ENCODE measurements at regions not wholly inside any gene's neighbourhood (a gene's known extent, or its start where the extent isn't known, plus 50 kb on each side); places are given as distances from the start of the nearest gene placed in this dataset.

DNA sequence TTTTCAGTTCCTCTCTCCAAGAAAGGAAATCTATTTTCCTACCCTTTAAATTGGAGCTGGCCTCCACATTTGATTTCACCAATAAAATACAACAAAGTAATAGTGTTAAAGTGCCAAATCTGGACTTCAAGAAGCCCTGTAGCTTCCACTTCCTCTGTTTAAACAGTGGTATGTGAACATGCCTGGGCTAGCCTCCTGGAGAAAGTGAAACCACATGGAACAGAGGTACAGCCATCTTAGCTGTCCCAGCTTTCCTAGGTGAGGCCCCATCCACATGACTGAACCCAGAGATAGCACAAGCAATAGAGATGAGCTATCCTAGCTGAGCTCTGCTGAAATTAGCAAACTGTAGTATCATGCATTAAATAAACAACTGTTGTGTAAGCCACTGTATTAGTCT is 131.8 kb upstream of the VCX start:
- no peaks in the 10 kb centered on the region for H3K36me3 ChIP-seq (ENCODE audit: insufficient read depth, low read length)
- H3K27ac ChIP-seq (ENCODE audit: low read depth, low read length), result no peak overlapping the region

GRCh38 chrX:7709845-7710244 is 133.1 kb upstream of the VCX start:
- WGBS, result 90% methylated on average over 4 of the region's 4 CpGs
- Histone ChIP-seq H3K27ac (ENCODE audit: low read depth, low read length) (no peak overlapping the region), H3K9ac (ENCODE audit: low read depth, low read length) (no peak overlapping the region), H3K9me3 (ENCODE audit: insufficient read depth, low read depth, low read length) (no peaks in the 10 kb centered on the region), H3K27me3 (ENCODE audit: insufficient read depth, low read length) (no peaks in the 10 kb centered on the region), H3K36me3 (ENCODE audit: insufficient read depth, low read length) (no peaks in the 10 kb centered on the region), H3K4me1 (ENCODE audit: insufficient read depth, low read length) (peaks cover 12% of the 10 kb centered on the region; the same call in 1 of the 2 replicates), H3K4me3 (ENCODE audit: low read length) (no peak overlapping the region)

More for the DNA sequence above, 131.8 kb upstream of the VCX start:
- H3K4me1 ChIP-seq (ENCODE audit: insufficient read depth, low read length), result peaks cover 24% of the 10 kb centered on the region
- H3K9ac ChIP-seq (ENCODE audit: low read depth, low read length), result no peak overlapping the region
- no peaks in the 10 kb centered on the region for H3K9me3 ChIP-seq (ENCODE audit: insufficient read depth, low read depth, low read length)
- H3K27me3 ChIP-seq (ENCODE audit: insufficient read depth, low read length), result no peaks in the 10 kb centered on the region
- no peak overlapping the region for H3K4me3 ChIP-seq (ENCODE audit: low read length)

GRCh38 chrX:7706032-7706431 is 136.9 kb upstream of the VCX start:
- Histone ChIP-seq H3K27ac (ENCODE audit: low read depth, low read length) (no peak overlapping the region), H3K9ac (ENCODE audit: low read depth, low read length) (no peak overlapping the region), H3K36me3 (ENCODE audit: insufficient read depth, low read length) (no peaks in the 10 kb centered on the region), H3K4me3 (ENCODE audit: low read length) (no peak overlapping the region), H3K9me3 (ENCODE audit: insufficient read depth, low read depth, low read length) (no peaks in the 10 kb centered on the region), H3K27me3 (ENCODE audit: insufficient read depth, low read length) (no peaks in the 10 kb centered on the region), H3K4me1 (ENCODE audit: insufficient read depth, low read length) (no peaks in the 10 kb centered on the region)

DNA sequence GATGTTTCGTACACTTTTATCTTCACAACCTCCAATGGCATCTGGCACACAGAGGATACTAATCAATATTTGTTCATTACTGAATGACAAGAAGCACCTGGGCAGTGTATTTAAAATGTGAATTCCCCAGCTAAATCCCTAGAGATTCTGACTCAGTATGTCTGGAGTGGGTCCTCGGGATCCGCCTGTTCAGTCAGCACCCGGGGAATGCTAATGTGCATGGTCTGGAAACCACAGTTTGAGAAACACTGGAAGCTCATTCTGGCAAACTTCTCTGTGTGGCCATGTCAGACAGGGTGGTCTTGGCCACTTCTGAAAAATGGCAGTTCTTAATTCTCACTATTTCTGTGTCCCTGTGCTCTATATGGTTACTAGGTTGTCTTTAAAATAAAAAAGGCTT is 138.8 kb upstream of the VCX start:
- no peaks in the 10 kb centered on the region for H3K9me3 ChIP-seq (ENCODE audit: insufficient read depth, low read depth, low read length)
- H3K4me3 ChIP-seq (ENCODE audit: low read length), result no peak overlapping the region
- H3K27ac ChIP-seq (ENCODE audit: low read depth, low read length), result no peak overlapping the region
- H3K27me3 ChIP-seq (ENCODE audit: insufficient read depth, low read length), result no peaks in the 10 kb centered on the region
- no peaks in the 10 kb centered on the region for H3K4me1 ChIP-seq (ENCODE audit: insufficient read depth, low read length)
- no peaks in the 10 kb centered on the region for H3K36me3 ChIP-seq (ENCODE audit: insufficient read depth, low read length)
- H3K9ac ChIP-seq (ENCODE audit: low read depth, low read length), result no peak overlapping the region
- WGBS, result 92% methylated on average over 4 of the region's 4 CpGs

- H3K9ac ChIP-seq (ENCODE audit: low read depth, low read length), result no peak overlapping the region
- H3K27ac ChIP-seq (ENCODE audit: low read depth, low read length), result no peak overlapping the region
- H3K4me3 ChIP-seq (ENCODE audit: low read length), result no peak overlapping the region
- no peaks in the 10 kb centered on the region for H3K4me1 ChIP-seq (ENCODE audit: insufficient read depth, low read length)
- no peaks in the 10 kb centered on the region for H3K36me3 ChIP-seq (ENCODE audit: insufficient read depth, low read length)
- WGBS, result no CpG with 5 or more reads among the region's 2 CpGs
- H3K27me3 ChIP-seq (ENCODE audit: insufficient read depth, low read length), result no peaks in the 10 kb centered on the region
- no peaks in the 10 kb centered on the region for H3K9me3 ChIP-seq (ENCODE audit: insufficient read depth, low read depth, low read length)
These were observed 144.7 kb upstream of the VCX start for GRCh38 chrX:7698248-7698647.

DNA sequence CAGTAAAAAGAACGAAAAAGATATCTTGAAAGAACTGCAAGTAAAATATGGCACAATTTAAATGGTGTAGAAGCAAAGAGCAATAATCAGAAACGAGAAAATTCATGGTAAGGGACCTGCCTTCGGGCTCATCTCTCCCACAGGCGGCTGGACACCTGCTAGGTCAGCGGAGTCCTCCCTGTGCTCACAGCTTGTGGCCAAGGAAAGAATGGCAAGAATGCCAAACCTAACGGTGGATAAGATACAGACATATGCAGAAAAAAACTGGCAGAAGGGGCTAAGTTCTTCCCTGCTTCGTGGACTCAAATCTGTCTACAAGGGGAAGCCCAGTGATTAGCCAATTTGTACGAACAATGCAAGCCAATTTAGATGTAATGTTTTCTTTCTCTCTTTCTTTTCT is 152.1 kb upstream of the VCX start:
- Histone ChIP-seq H3K4me1 (ENCODE audit: insufficient read depth, low read length) (0 out of 2 replicates have a peak, but pooled peaks cover 4% of the 10 kb centered on the region), H3K27me3 (ENCODE audit: insufficient read depth, low read length) (no peaks in the 10 kb centered on the region), H3K9ac (ENCODE audit: low read depth, low read length) (no peak overlapping the region), H3K4me3 (ENCODE audit: low read length) (no peak overlapping the region), H3K27ac (ENCODE audit: low read depth, low read length) (no peak overlapping the region), H3K36me3 (ENCODE audit: insufficient read depth, low read length) (no peaks in the 10 kb centered on the region), H3K9me3 (ENCODE audit: insufficient read depth, low read depth, low read length) (no peaks in the 10 kb centered on the region)
- 33% methylated on average over 8 of the region's 8 CpGs for WGBS

DNA sequence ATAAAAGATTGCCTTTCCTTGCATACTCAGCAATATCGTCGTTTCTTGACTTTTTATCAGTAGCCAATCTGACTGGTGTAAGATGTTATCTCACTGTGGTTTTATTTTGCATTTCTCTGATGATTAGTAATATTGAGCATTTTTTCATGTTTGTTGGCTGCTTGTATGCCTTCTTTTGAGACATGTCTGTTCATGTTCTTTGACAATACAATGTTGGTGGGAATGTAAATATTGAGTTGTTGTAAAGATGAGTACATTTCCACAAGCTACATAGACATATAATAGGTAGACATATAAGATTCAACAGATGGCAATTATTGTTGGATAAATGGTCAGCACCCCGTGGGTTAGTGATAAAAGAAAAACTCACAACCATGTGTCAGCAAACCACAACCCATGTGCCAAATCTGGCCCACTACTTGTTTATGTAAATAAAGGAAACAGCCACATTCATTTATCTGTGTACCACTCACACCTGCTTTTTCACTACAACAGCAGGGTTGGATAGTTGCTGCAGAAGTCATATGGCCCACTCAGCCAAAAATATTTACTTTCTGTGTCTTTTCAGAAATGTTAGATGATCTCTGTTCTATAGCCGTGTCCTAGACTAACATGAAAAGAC is 153.1 kb upstream of the VCX start:
- no peaks in the 10 kb centered on the region for H3K9me3 ChIP-seq (ENCODE audit: insufficient read depth, low read depth, low read length)
- no peaks in the 10 kb centered on the region for H3K27me3 ChIP-seq (ENCODE audit: insufficient read depth, low read length)
- no peaks in the 10 kb centered on the region for H3K36me3 ChIP-seq (ENCODE audit: insufficient read depth, low read length)
- WGBS, result 98% methylated on average over 3 of the region's 4 CpGs
- H3K4me3 ChIP-seq (ENCODE audit: low read length), result no peak overlapping the region
- no peak overlapping the region for H3K9ac ChIP-seq (ENCODE audit: low read depth, low read length)
- H3K27ac ChIP-seq (ENCODE audit: low read depth, low read length), result no peak overlapping the region
- 0 out of 2 replicates have a peak, but pooled peaks cover 4% of the 10 kb centered on the region for H3K4me1 ChIP-seq (ENCODE audit: insufficient read depth, low read length)

DNA sequence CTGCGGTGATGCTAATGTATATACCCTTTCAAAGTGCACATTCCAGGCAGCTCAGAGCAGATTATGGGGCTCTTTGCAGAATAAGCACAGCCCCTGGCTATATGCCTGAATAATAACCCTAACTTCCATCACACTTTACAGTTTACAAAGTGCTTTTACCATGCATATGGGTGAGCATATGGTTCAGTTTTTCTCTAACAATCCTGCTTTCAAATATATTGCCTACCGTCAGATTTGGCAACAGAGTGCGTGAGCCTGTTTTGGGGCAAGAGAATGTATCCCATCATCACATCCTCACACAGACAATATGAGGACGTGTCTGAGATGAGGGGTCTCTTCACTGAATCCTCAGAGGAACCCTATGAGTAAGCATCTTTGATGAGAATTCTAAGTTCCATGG is 162.8 kb upstream of the VCX start:
- WGBS, result 98% methylated on average over 3 of the region's 4 CpGs
- Histone ChIP-seq H3K27me3 (ENCODE audit: insufficient read depth, low read length) (no peaks in the 10 kb centered on the region), H3K9me3 (ENCODE audit: insufficient read depth, low read depth, low read length) (no peaks in the 10 kb centered on the region), H3K36me3 (ENCODE audit: insufficient read depth, low read length) (no peaks in the 10 kb centered on the region), H3K4me1 (ENCODE audit: insufficient read depth, low read length) (no peaks in the 10 kb centered on the region), H3K27ac (ENCODE audit: low read depth, low read length) (no peak overlapping the region), H3K9ac (ENCODE audit: low read depth, low read length) (no peak overlapping the region), H3K4me3 (ENCODE audit: low read length) (no peak overlapping the region)

GRCh38 chrX:7654316-7654715 is 188.7 kb upstream of the VCX start:
- Histone ChIP-seq H3K4me3 (ENCODE audit: low read length) (no peak overlapping the region), H3K27ac (ENCODE audit: low read depth, low read length) (no peak overlapping the region), H3K9me3 (ENCODE audit: insufficient read depth, low read depth, low read length) (no peaks in the 10 kb centered on the region), H3K27me3 (ENCODE audit: insufficient read depth, low read length) (no peaks in the 10 kb centered on the region), H3K9ac (ENCODE audit: low read depth, low read length) (no peak overlapping the region), H3K36me3 (ENCODE audit: insufficient read depth, low read length) (no peaks in the 10 kb centered on the region), H3K4me1 (ENCODE audit: insufficient read depth, low read length) (no peaks in the 10 kb centered on the region)
- WGBS, result 97% methylated on average over 5 of the region's 5 CpGs

GRCh38 chrX:7647831-7648230 is 195.1 kb upstream of the VCX start:
- no peak overlapping the region for H3K9ac ChIP-seq (ENCODE audit: low read depth, low read length)

GRCh38 chrX:7641141-7641540 is 201.8 kb upstream of the VCX start:
- no peak overlapping the region for H3K9ac ChIP-seq (ENCODE audit: low read depth, low read length)
- H3K9me3 ChIP-seq (ENCODE audit: insufficient read depth, low read depth, low read length), result no peaks in the 10 kb centered on the region
- peaks cover 11% of the 10 kb centered on the region; the same call in 1 of the 2 replicates for H3K4me1 ChIP-seq (ENCODE audit: insufficient read depth, low read length)
- H3K27me3 ChIP-seq (ENCODE audit: insufficient read depth, low read length), result no peaks in the 10 kb centered on the region
- no peak overlapping the region for H3K27ac ChIP-seq (ENCODE audit: low read depth, low read length)
- 92% methylated on average over 2 of the region's 2 CpGs for WGBS
- no peaks in the 10 kb centered on the region for H3K36me3 ChIP-seq (ENCODE audit: insufficient read depth, low read length)
- no peak overlapping the region for H3K4me3 ChIP-seq (ENCODE audit: low read length)

More at GRCh38 chrX:7647831-7648230, 195.1 kb upstream of the VCX start:
- H3K4me1 ChIP-seq (ENCODE audit: insufficient read depth, low read length), result peaks cover 10% of the 10 kb centered on the region; the same call in 1 of the 2 replicates
- H3K36me3 ChIP-seq (ENCODE audit: insufficient read depth, low read length), result no peaks in the 10 kb centered on the region
- whole genome bisulfite sequencing, result 84% methylated on average over 3 of the region's 3 CpGs
- no peak overlapping the region for H3K27ac ChIP-seq (ENCODE audit: low read depth, low read length)
- H3K4me3 ChIP-seq (ENCODE audit: low read length), result no peak overlapping the region
- no peaks in the 10 kb centered on the region for H3K27me3 ChIP-seq (ENCODE audit: insufficient read depth, low read length)
- no peaks in the 10 kb centered on the region for H3K9me3 ChIP-seq (ENCODE audit: insufficient read depth, low read depth, low read length)

GRCh38 chrX:7640392-7640791 is 202.6 kb upstream of the VCX start:
- Histone ChIP-seq H3K27ac (ENCODE audit: low read depth, low read length) (no peak overlapping the region), H3K27me3 (ENCODE audit: insufficient read depth, low read length) (no peaks in the 10 kb centered on the region), H3K36me3 (ENCODE audit: insufficient read depth, low read length) (no peaks in the 10 kb centered on the region), H3K9ac (ENCODE audit: low read depth, low read length) (no peak overlapping the region), H3K4me3 (ENCODE audit: low read length) (no peak overlapping the region), H3K9me3 (ENCODE audit: insufficient read depth, low read depth, low read length) (no peaks in the 10 kb centered on the region), H3K4me1 (ENCODE audit: insufficient read depth, low read length) (peaks cover 11% of the 10 kb centered on the region; the same call in 1 of the 2 replicates)
- WGBS, result 98% methylated on average over 2 of the region's 2 CpGs

Data from HUES64 (cell line).